A549 (cell line): ENCODE measurements at regions not wholly inside any gene's neighbourhood (a gene's known extent, or its start where the extent isn't known, plus 50 kb on each side); places are given as distances from the start of the nearest gene placed in this dataset.

Source experiments
- POLR2A ChIP-seq: IDR thresholded peaks from 2 replicates; pipeline ENCODE4 v1.6.1; 2012; ENCODE audit warnings: mild to moderate bottlenecking, low read length
- TF ChIP-seq, protein P1 (sequence below): fragments of 250-450 bp; sonication (Bioruptor Pico); IDR thresholded peaks from 2 replicates; pipeline ENCODE4 v1.5.0; 2021; ENCODE audit warnings: mild to moderate bottlenecking, moderate library complexity, borderline replicate concordance
- TF ChIP-seq, protein P2 (sequence below): fragments of >200 bp; sonication (Bioruptor Twin); formaldehyde crosslinking; IDR thresholded peaks from 3 replicates; pipeline ENCODE4 v1.5.1; 2016

DNA sequence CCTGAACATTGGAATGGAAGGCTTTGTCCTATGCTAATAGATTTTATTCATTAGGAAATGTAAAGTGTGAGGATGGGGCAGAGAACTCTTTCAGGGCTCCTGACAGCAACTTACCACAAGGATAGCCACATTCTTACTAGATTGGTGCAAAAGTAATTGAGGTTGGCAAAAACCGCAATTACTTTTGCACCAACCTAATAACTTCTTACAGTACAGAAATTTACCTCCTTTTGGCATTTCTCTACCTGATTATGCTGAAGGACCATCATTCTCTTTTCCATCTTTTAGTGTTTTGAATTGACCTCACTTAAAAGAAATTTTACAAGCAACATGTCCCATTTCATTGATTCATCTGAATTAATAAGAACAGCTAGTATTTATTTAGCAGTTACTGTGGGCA is 109.2 kb upstream of the AP1S2 start:
- TF ChIP-seq, protein P1, sequence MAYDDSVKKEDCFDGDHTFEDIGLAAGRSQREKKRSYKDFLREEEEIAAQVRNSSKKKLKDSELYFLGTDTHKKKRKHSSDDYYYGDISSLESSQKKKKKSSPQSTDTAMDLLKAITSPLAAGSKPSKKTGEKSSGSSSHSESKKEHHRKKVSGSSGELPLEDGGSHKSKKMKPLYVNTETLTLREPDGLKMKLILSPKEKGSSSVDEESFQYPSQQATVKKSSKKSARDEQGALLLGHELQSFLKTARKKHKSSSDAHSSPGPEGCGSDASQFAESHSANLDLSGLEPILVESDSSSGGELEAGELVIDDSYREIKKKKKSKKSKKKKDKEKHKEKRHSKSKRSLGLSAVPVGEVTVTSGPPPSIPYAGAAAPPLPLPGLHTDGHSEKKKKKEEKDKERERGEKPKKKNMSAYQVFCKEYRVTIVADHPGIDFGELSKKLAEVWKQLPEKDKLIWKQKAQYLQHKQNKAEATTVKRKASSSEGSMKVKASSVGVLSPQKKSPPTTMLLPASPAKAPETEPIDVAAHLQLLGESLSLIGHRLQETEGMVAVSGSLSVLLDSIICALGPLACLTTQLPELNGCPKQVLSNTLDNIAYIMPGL (CRISPR knock-in tag): no peak
- TF ChIP-seq, protein P2, sequence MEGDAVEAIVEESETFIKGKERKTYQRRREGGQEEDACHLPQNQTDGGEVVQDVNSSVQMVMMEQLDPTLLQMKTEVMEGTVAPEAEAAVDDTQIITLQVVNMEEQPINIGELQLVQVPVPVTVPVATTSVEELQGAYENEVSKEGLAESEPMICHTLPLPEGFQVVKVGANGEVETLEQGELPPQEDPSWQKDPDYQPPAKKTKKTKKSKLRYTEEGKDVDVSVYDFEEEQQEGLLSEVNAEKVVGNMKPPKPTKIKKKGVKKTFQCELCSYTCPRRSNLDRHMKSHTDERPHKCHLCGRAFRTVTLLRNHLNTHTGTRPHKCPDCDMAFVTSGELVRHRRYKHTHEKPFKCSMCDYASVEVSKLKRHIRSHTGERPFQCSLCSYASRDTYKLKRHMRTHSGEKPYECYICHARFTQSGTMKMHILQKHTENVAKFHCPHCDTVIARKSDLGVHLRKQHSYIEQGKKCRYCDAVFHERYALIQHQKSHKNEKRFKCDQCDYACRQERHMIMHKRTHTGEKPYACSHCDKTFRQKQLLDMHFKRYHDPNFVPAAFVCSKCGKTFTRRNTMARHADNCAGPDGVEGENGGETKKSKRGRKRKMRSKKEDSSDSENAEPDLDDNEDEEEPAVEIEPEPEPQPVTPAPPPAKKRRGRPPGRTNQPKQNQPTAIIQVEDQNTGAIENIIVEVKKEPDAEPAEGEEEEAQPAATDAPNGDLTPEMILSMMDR: no peak
- TF ChIP-seq POLR2A: no peak
